Psoas muscle (tissue), 7 donors: ENCODE measurements at regions not wholly inside any gene's neighbourhood (a gene's known extent, or its start where the extent isn't known, plus 50 kb on each side); places are given as distances from the start of the nearest gene placed in this dataset.

Experiments used
- ATAC-seq, 4 donors: fragments of 200-7000 bp; cut with Tn5 transposase; one replicate each; pipeline ENCODE4 v1.9.1; 2020; ENCODE audit warnings: moderate library complexity in 3 of 4, mild to moderate bottlenecking in 2 of 4
- DNase-seq, 2 donors: peaks; one replicate each; pipeline ENCODE4 v3.0.0-alpha.2; 2020
- H3K27ac ChIP-seq: fragments of 200-600 bp; one replicate; pipeline ENCODE4 v1.8.0; 2022
- H3K27me3 ChIP-seq, 3 donors: fragments of 200-600 bp in 1 of 3; one replicate each; pipeline versions ENCODE4 v1.6.1 to v1.8.0; 2013 to 2022; ENCODE audit warnings: low read length in 2 of 3, mild to moderate bottlenecking in 2 of 3, moderate library complexity in 1 of 3; ENCODE audit not compliant: insufficient read depth in 3 of 3
- H3K36me3 ChIP-seq, 2 donors: fragments of 200-600 bp in 1 of 2; one replicate each; pipeline versions ENCODE4 v1.6.1 to v1.8.0; 2013 to 2022; ENCODE audit warnings: low read depth in 1 of 2, mild to moderate bottlenecking in 1 of 2, moderate library complexity in 1 of 2; ENCODE audit not compliant: insufficient read depth in 1 of 2
- H3K4me1 ChIP-seq: fragments of 200-600 bp; one replicate; pipeline ENCODE4 v1.8.0; 2022
- H3K4me3 ChIP-seq: fragments of 200-600 bp; one replicate; pipeline ENCODE4 v1.8.0; 2022; ENCODE audit warnings: mild to moderate bottlenecking
- H3K9me3 ChIP-seq: fragments of 200-600 bp; one replicate; pipeline ENCODE4 v1.8.0; 2022
- CTCF ChIP-seq: fragments of 200-600 bp; IDR thresholded peaks from one replicate; pipeline ENCODE4 v1.8.0; 2022; ENCODE audit warnings: antibody characterized with exemption
- WGBS, 3 donors: extraction: QIAGEN DNeasy Blood & Tissue Kit; methylation state at CpG; one replicate each; pipeline versions ENCODE4 v1.1.6 to v1.1.7; 2013; 5-methylcytosine and 5-hydroxymethylcytosine counted together
- intact Hi-C, 2 donors: fragments of 100-400 bp; cut with DNase I; formaldehyde crosslinking; loops; one replicate each; pipeline versions ENCODE4 v1.11.0 to v1.14.2; 2022
- donor health status: healthy with polysubstance abuse.
- donor health status: DM: no; HTN: no; CAD: no; lungs with moderate emphysema.
- donor health status: Bipolar disorder and iron deficiency.
- donor health status: healthy.
- donor health status: DM: yes; HTN: yes; CAD: no.
- donor health status: DM: no; HTN: no; CAD: no.
- donor health status: DM: yes; HTN: yes; CAD: no.

GRCh38 chr12:87782838-87783237 is 246.4 kb downstream of the C12orf50 start:
- Histone ChIP-seq H3K36me3 (no peaks in the 10 kb centered on the region), H3K27ac (no peak overlapping the region), H3K9me3 (no peaks in the 10 kb centered on the region), H3K27me3 (no peaks in the 10 kb centered on the region), H3K4me3 (no peak overlapping the region), H3K4me1 (no peaks in the 10 kb centered on the region)
- DNase-seq (no peak), ATAC-seq (no peak)
- TF ChIP-seq CTCF, result no peak
- intact Hi-C loops, result no loop called here
- 59 to 74% (median 67%) methylated on average over 3 of the region's 3 CpGs for WGBS, 3 donors

- H3K36me3 ChIP-seq, result no peaks in the 10 kb centered on the region
- H3K4me3 ChIP-seq, result no peak overlapping the region
- TF ChIP-seq CTCF, result no peak
- H3K27ac ChIP-seq, result no peak overlapping the region
- DNase-seq (no peak), ATAC-seq (no peak)
- H3K27me3 ChIP-seq, result no peaks in the 10 kb centered on the region
- H3K4me1 ChIP-seq, result no peaks in the 10 kb centered on the region
- 62 to 67% (median 64%) methylated on average over 2 of the region's 2 CpGs for WGBS, 3 donors
- intact Hi-C loops, result no loop called here
- H3K9me3 ChIP-seq, result no peaks in the 10 kb centered on the region
Measured at GRCh38 chr12:87779858-87780498, 249.2 kb downstream of the C12orf50 start.

GRCh38 chr12:87779016-87779415 is 250.2 kb downstream of the C12orf50 start:
- H3K27me3 ChIP-seq, result no peaks in the 10 kb centered on the region
- no peaks in the 10 kb centered on the region for H3K9me3 ChIP-seq
- TF ChIP-seq CTCF, result no peak
- DNase-seq, result no peak
- H3K36me3 ChIP-seq, result no peaks in the 10 kb centered on the region
- no peaks in the 10 kb centered on the region for H3K4me1 ChIP-seq
- intact Hi-C loops, result no loop called here
- no peak for ATAC-seq
- no peak overlapping the region for H3K4me3 ChIP-seq
- H3K27ac ChIP-seq, result no peak overlapping the region
- WGBS, 3 donors, result 77 to 82% (median 80%) methylated on average over 2 of the region's 2 CpGs

GRCh38 chr12:87778065-87778464 is 251.1 kb downstream of the C12orf50 start:
- H3K27ac ChIP-seq, result no peak overlapping the region
- H3K9me3 ChIP-seq, result no peaks in the 10 kb centered on the region
- no peaks in the 10 kb centered on the region for H3K27me3 ChIP-seq
- 89 to 97% (median 89%) methylated on average over 1 of the region's 1 CpG for WGBS, 3 donors
- no peak overlapping the region for H3K4me3 ChIP-seq
- intact Hi-C loops, result no loop called here
- DNase-seq, result no peak
- no peaks in the 10 kb centered on the region for H3K4me1 ChIP-seq
- ATAC-seq, result no peak
- H3K36me3 ChIP-seq, result no peaks in the 10 kb centered on the region
- no peak for TF ChIP-seq CTCF

- intact Hi-C loops, result no loop called here
- no peaks in the 10 kb centered on the region for H3K9me3 ChIP-seq
- H3K36me3 ChIP-seq, result no peaks in the 10 kb centered on the region
- H3K4me1 ChIP-seq, result no peaks in the 10 kb centered on the region
- H3K4me3 ChIP-seq, result no peak overlapping the region
- no peaks in the 10 kb centered on the region for H3K27me3 ChIP-seq
- no peak for TF ChIP-seq CTCF
- ATAC-seq (no peak), DNase-seq (no peak)
- H3K27ac ChIP-seq, result no peak overlapping the region
Measured at GRCh38 chr12:87775784-87776183, 253.4 kb downstream of the C12orf50 start.
